ENCODE measurements at regions not wholly inside any gene's neighbourhood (a gene's known extent, or its start where the extent isn't known, plus 50 kb on each side); places are given as distances from the start of the nearest gene placed in this dataset.

DNA sequence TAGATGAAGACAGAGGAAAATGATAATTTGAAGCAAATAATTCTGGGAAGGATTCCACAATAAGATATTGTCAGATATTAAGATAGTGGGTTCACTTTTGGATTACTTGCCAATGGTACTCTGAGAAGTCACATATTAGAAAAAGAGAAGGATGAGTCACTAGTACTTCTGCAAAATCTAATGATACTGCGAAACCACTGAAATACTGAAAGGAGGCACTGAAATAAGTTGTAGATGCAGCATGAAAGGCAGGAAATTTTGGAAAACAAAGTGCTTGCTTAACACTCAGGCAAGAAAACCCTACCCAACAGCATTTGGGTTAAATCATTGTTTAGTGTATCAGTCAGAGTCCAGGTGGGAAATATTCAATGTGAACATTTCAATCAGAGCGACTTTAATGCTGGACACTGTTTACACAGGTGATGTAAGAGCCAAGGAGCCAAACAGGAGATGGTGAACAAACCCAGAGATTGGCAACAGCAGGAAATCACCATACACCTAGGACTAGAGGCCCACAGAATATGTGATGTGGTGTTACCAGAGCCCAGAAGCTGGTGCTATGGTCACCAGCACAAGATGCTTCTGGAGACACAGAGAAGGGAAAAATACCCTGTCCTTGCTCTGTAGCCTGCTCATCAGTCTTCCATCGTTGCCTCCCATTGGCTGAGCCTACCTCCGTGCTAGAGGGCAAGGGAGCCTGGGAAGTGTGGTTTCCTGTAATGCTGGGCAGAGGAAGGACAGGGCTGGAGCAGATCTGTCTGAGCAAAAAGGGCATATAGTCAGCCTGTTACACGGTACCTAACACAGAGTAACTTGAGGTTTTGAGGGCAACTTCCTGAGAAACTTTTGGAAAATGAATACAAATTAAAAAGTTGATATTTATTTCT lies 204.7 kb upstream of the ITGA4 start:
- DNase-seq = no peak

DNA sequence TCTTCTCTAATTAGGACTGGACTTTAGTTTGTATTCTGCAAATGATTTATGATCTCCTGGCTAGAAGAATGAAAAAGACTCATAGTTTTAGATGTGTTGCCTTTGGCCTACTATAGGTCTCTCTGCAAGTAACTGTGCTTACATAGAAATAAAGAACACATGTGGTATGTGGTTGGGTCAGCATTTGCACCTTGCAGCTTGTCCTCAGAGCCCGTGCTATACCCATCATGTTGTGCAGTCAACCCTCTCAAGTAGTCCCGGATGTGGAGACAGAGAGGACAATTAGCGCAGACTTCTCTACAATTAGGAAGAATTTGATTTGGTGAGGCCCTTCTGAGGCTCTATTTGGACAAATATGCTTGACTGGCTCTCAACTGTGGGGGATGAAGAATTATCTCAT lies 203.7 kb upstream of the ITGA4 start:
- no peak for DNase-seq

DNA sequence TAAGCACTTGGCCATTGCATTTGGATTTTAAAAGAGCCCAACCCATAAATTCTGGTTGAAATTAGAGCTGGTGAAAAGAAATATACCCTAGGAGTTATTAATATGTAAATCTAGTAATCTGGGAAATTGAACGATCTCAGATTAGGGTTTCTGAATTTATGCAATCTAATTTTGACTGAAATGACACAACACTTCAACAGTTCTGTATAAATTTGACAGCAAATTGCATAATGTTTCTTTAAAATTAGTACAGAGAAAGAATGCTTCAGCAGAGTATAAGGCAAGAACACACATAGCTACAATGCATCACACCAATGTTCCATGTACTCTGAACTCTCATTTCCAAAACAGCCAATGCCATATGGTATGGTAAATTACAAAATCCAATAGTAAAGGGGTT lies 201.5 kb upstream of the ITGA4 start:
- no peak for DNase-seq

DNA sequence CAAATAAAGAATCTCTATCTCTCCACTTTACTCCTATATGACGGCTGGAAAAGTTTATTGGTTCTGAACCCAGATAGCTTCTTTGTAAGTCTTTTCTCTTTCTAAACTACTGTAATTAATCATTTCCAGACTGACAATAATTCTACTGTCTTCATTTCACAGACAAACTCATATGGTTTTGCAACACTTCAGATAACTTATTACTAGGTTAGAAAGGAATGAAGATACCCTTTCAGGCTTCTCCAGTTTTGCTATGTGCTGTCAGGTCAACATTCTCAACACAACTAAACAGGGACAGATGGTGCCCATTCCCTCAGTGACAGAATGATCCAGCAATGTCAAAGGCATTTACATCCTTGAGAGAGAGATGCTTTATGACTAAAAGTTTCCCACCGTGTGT lies 198.5 kb upstream of the ITGA4 start:
- DNase-seq = no peak

DNA sequence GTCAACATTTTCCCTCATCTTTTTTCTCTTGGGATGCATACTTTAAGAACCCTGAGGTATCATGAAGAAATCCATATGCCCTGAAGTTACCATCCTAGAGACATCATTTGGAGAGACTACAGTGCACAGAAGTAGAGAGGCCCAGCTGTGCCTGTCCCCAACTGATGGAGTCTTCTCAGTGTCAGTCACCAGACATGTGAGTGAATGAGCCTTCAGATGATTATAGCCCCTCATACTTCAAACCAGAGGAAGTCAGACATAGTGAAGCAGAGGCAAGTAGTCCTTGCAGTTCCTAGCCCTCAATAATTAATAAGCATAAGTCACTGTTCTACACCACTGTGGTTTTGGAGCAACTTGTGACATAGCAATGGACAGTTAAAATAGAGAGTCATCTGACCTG lies 194.4 kb upstream of the ITGA4 start:
- DNase-seq = no peak

DNA sequence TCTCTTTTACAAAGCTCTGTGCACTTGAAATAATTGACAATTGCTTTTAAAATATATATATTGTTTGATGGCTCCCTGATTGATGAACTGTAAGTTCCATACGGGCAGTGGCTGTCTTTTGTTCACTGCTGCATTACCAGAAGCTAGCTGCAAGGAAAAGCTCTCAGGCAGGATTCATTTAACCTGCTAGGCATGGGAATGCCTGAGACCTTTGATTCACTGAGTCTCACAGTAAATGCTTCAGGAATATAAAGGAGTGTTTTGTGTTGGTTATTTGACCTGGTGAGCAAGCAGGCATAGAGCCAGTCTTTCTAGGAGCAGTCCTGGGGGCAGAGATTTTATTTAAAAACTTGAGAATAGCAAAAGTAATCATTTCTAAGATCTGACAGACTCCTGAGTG lies 193.2 kb upstream of the ITGA4 start:
- no peak for DNase-seq

DNA sequence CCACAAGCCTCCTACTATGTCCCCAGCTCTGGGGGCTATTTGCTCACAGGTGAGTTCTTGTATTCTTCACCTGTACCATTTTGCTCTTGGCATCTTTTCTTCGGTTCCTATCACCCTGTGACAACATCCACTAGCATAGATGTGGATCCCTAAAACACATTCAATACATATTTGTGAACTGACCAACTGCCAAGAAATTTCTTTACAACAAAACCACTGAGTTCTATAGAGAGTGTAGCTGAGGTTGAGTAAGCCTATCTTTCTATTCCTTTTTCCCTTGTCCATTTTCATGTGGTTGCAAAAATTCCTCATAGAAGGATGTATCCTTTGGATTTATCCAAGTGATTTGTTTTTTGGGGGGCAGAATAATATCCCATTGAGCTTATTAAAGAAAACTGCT lies 192.7 kb upstream of the ITGA4 start:
- DNase-seq = no peak

DNA sequence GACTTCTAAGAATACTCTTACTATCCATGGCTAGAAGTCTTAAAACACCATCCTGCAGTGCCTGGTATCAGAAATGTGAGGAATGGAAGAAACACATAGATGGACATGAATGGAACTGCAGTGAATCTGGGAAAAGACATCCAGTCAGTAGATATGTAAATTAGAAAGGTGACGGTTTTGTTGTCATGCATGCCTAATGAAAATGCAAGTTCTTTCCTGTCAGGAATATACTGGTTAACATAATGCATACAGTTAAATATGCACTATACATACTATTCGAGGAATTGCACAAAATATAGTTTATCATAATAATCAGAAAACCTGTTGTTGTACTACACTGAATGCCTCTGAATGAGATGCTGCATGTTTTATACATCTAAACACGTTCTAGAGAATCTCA lies 190.6 kb upstream of the ITGA4 start:
- no peak for DNase-seq

DNA sequence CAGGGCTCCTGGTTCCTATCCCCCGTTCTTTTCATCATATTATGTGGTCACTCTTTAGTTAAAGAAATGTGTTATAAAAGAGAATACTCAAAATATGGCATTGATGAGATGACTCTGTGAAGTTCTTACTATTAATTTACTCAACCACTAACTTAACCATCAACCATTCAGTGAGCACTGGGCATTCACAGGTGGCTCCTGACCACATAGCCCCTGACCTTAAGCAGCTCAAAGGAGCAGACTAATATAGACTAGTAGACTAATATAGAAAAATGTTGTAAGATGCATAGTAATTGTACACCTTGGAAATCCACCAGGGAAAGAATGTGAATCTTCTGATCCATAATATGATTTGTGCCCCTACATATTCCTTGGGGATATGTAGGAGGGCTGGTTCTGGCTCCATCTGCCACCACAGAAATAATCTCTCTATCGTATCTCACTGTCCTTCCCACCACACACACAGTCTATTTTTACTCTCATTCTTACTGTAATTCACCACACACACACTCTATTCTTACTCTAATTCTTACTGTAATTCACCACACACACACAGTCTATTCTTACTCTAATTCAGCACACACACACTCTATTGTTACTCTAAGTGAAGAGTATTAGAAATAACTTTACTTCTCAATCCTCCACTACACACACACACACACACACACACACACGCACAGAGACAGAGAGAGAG lies 188.9 kb upstream of the ITGA4 start:
- DNase-seq = no peak

DNA sequence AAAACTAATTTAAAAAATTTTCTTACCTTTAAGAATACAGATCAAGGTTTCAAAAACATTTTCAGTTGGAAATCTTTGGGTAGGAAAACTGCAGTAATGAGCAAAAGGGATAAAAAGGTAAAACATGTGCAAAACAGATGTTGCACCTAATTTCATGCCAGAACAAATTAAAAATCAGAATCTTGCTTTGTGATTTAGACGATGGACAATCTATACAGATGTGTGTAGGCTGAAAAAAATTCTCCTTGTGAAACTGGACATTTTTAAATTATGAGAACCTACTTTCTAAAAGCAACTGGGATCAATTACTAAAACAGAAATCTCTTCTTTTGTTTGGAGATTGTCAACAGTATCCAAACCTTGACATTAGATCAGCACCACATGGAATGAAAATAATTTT lies 183.2 kb upstream of the ITGA4 start:
- DNase-seq = no peak

DNA sequence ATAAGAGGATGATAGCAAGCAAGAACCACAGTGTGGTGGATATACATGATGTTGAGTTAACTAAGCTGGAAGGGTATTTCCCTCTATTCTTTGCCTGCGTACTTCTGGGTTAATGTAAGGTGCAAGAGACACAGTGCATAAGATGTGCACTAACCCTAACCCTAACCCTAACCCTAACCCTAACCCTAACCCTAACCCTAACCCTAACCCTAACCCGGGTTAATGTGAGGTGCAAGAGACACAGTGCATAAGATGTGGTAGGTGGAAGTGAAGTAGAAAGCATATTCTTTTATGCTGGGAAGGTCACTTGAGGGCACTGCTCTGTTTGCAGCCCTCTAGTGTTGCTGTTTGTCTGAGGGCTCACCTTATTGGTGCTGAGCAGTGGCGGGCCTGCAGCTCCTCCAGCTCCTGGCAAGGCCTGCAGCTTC lies 181.5 kb upstream of the ITGA4 start:
- DNase-seq = no peak

DNA sequence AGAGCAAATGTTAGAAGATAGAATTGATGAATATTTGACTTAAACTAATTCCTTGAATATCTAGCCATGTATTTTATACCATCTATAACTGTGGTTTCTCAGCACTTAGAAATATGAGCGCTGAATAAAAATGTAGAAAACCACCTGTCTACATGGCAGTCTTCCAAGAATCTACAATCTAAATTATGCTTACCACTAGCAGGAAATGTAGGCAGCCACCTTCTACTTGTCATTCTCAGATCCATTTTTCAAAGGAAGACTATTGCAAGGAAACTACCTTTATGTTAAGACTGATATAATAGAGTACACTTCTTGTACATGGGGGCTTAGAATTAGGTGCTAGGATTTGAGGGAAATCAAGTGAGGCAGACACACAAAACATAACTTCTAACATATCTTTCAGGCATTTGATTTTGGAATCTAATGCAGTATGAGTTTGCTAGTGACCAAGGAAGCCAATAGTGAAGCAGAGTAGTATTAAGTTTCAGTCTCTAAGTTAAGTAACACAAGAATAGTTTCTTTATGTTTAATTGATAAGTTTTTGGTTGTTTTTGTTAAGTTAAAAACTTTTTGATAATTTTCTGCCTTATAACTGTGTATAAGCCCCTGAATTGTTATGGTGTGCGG lies 175.9 kb upstream of the ITGA4 start:
- DNase-seq = no peak

DNA sequence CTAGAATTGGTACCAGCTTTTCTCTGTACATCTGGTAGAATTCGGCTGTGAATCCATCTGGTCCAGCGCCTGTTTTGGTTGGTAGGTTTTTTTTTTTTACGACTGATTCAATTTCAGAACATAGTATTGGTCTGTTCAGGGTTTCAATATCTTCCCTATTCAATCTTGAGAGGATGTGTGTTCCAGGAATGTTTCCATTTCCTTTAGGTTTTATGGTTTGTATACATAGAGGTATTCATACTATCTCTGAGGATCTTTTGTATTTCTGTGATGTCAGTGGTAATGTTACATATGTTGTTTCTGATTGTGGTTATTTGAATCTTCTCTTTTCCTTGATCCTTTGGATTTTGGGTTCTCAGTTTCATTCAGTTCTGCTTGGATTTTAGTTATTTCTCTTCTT lies 172.1 kb upstream of the ITGA4 start:
- DNase-seq = no peak

DNA sequence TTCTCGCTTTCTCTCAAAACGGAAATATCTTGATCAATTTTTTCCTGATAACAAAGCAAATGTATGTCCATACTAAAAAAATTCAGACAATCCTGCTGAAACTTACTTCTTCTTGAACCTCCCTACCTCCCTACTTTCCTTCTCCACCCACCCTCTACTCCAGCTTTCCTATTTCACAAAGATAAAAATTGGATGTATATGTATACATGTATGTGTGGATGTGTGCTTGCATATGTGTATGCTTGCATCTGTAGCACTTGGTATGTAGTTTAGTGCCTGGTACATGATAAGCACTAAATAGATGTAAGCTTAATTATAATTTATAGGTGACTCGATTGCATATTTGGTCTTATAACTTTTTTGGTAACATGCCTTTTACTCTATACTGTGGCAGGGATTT lies 167.5 kb upstream of the ITGA4 start:
- no peak for DNase-seq

DNA sequence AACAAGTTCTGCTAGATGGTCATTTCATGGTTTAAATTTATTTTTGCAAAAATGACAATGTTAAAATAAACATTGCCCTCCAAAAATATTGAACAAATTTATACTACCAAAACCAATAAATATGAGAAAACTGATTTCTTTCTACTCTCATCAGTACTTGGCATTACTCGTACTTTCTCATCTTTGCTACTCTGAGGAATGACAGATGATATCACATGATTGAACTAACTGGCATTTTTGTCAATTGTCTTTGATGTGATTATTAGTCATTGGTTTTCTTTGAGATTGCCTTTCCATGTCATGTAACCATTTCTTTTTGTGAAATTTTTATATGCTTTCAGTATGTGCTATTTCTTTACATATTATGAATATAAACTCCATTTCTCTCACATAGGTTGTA lies 167.0 kb upstream of the ITGA4 start:
- DNase-seq = no peak

DNA sequence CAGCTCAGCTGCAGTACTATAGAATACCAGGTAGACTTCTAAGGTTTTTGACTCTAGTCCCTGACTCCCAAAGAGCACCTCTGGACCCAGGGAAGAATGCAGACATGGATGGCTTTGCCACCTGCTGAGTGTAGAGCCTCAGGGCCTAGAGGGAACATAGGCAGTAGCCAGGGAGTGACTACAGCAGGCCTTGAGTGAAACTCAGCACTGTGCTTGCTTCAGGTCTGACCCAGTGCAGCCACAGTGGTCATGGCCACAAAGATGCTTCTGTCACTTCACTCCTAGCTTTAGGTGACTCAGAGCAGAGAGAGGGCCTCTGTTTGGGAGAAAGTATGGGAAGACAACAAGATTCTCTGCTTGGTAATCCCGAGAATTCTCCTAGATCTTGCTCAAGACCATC lies 162.2 kb upstream of the ITGA4 start:
- no peak for DNase-seq

DNA sequence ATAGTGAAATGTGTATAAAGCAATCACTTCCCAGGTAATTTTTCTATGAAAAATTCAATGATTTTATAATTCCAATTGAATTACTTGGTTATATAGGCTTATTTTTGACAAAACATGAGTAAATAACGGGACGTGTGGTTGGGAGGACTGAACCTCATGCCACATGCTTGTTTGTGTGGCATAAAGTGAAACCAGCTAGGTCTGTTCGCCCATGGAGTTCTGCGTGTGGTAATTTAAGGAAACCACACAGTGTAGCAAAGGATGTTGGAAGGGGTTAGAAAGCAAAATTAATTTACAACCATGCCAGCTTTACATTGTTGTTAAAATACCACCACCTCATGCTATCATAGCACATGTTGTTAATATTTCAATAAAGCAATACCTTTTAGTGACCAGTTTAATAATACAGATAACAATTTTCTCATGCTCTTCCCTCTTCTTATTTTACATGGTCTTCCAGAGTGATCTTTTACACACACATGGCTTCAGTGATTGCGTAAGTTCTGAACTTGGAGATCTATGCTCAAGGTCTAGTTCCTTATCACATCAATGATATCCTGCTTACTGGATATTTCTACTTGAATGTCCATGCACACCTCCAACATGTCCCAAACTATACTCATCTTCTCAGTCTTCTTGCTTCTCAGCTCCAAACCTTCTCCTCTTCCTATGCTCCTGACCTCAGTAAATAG lies 156.4 kb upstream of the ITGA4 start:
- no peak for DNase-seq

DNA sequence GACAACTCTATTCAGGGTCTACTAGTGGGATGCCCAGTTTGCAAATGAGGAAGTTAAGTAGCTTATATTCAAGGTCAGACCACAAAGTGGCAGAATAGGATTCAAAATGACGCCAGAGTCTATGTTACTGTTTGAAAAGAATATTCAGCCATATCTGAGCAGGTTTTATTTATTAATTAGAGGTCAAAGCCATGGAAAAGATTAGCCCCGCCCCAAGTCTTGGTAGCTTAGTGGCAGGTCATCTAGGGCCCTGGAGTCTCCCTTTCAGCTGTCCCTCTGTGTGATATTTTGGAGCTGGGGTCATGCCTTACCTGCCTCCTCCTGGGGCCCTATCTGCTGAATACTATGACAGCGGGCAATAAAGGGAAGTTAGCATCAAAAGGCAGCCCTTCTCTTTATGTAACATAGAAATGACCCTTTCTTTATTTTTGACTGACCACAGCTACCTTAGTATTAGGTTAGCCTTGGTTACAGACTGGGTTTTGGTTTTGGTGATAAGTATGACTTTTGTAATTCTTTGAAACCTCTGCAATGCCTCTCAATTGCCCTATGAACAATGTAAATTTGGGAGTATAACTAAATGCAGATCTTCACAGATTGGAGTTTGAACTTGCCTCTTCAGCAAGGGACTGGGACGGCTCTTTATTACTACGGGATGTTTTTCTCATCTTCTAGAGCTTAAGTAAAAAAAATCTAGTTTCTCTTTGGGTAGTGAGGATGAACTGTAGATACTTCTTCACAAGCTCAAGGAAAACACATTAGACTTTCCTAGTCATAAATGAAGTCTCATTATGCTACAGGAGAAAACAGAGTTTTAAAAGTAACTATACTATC lies 153.0 kb upstream of the ITGA4 start:
- DNase-seq = no peak

DNA sequence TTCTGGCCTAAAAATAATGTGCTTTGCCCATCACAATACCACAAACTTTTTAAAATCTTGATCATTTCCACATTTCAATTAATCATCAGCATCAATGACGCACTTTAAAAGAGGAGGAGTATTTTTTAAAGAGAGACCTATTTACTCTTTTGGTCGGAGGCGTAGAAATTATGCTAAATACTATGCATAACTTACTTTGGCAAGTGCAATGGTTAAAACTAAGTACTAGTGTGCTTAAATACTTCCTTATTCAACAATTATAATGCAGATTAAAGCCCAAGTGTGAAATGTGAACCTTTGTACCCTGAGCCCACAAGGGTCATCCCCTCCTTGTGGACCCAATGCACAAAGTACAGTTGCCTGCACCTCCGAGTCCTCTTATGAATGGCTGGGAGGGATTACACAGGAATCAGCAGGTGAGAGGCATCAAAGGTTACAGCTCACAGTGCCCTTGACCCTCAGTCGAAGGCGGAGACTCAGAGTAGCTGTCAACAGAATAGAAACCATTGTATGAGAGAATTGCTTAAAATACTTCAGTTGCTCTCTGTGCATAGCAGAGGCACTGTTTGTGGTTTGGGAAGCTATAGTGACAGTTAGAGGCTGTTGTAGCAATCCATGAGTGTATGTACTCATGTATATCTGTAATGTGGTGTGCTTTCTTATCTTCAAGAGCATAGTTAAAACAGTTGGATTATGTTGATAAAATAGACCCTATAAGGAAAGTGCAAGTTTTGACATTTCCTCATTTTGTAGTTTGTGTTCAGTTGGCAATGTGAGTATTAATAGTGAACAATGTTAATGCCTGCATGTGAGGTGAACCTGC lies 151.7 kb upstream of the ITGA4 start:
- DNase-seq = peak; percentile 22 to 39

DNA sequence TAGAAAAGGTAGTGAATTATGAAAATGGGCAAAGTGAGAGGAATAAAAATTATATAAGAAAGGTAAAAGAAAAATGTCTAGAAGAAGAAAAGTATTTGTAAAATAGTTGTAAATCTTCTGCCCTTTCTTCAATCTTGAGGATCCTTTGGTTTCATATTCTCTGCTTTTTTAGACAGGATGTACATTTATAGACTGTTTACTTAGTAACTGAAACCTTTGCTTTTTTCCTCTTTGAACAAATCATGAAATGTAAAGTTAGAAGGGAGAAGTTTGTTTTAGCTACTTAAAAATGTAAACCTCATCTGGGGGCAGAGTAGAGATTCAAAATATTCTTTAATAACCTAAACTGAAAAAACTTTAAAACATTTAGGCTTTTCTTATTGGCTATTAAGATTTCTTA lies 150.4 kb upstream of the ITGA4 start:
- DNase-seq = no peak

DNA sequence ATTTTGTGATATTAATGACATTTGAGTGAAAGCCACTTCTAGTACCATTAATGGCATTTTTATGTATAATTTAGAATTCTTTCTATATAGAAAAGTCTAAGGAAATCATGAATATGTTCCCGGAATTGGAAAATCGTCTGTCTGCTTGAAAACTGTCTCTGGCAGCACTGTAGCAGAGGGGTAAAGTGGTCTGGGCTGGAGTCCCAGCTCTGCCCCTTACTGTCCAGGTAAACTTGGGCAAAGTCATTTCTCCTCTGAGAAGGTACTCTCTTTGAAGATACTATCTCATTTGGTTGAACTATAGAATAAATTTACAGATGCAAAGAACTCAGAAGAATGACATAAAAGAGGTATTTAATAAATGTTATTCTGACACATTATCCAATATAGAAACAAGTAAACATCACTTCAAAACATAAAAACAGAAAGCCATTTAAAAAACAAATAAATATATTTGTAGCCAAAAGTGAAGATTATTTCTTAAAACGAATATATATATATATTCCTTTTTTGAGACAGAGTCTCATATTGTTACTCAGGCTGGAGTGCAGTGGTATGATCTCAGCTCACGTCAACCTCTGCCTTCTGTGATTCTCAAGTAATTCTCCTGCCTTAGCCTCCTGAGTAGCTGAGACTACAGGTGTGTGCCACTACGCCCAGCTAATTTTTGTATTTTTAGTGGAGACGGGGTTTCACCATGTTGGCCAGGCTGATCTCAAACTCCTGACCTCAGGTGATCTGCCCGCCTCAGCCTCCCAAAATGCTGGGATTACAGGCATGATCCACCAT lies 149.8 kb upstream of the ITGA4 start:
- no peak for DNase-seq
